ENCODE measurements at regions not wholly inside any gene's neighbourhood (a gene's known extent, or its start where the extent isn't known, plus 50 kb on each side); places are given as distances from the start of the nearest gene placed in this dataset.
A peak's percentile ranks its signal among the peaks of the same experiment; 100 is the strongest.

GRCh38 chr5:174532455-174533453 lies 191.6 kb upstream of the MSX2 start:
- peak overlapping the region; percentile 95 for H3K27ac ChIP-seq (ENCODE audit: low read length)

GRCh38 chr5:174533751-174534241 lies 190.6 kb upstream of the MSX2 start:
- POLR2A ChIA-PET, result no interaction called here
- ATAC-seq, result peak; percentile 78

More at GRCh38 chr5:174532455-174533453, 191.6 kb upstream of the MSX2 start:
- ATAC-seq, result peak; percentile 94
- no peak for TF ChIP-seq REST (IDR thresholded peaks at IDR 0.05; ENCODE audit: insufficient read depth in 1 of 2, low read depth in 2 of 2, low read length in 1 of 2)
- peak; percentile 74; the same call in 1 of the 2 replicates for TF ChIP-seq POLR2AphosphoS5 (IDR thresholded peaks at IDR 0.05; ENCODE audit: low read depth, low read length)
- in situ Hi-C loops (cut with HindIII; ENCODE audit: low pct_unique_long_range_greater_than_20kb, low sequenced_read_pairs) (no loop called here), intact Hi-C loops (cut with micrococcal nuclease; ENCODE audit: unreplicated experiment) (loop anchor here (5.0 kb wide), 1 partner anchor 190 kb away; the partner anchor contains the start of gene MSX2)
- Histone ChIP-seq H3K27me3 (ENCODE audit: control insufficient read depth, insufficient read depth, low read length) (no peaks in the 10 kb centered on the region), H3K4me3 (ENCODE audit: low read depth in 2 of 2, low read length in 2 of 2) (peak overlapping the region in 1 of 2 experiments; percentile 44; a peak in 3 of 4 replicates), H3K36me3 (ENCODE audit: control insufficient read depth, insufficient read depth, low read length) (no peaks in the 10 kb centered on the region), H3K9me3 (ENCODE audit: control insufficient read depth, insufficient read depth, low read depth, low read length) (no peaks in the 10 kb centered on the region), H3K4me1 (ENCODE audit: control insufficient read depth, insufficient read depth, low read length) (peaks cover 40% of the 10 kb centered on the region)
- CTCF ChIA-PET, result no interaction called here
- POLR2A ChIA-PET, result interaction anchor here (0.6 kb wide), 1 partner anchor 191 kb away, joined by 6 read pairs; the partner anchor contains the start of gene MSX2
- BruUV-seq (replicated peaks), result no TSS peak
- DNase-seq (ENCODE audit: low read depth, low spot score), result peak; percentile 88

GRCh38 chr5:174535669-174536068 lies 188.7 kb upstream of the MSX2 start:
- no peaks in the 10 kb centered on the region for H3K9me3 ChIP-seq (ENCODE audit: control insufficient read depth, insufficient read depth, low read depth, low read length)
- no peaks in the 10 kb centered on the region for H3K27me3 ChIP-seq (ENCODE audit: control insufficient read depth, insufficient read depth, low read length)
- H3K36me3 ChIP-seq (ENCODE audit: control insufficient read depth, insufficient read depth, low read length), result no peaks in the 10 kb centered on the region
- DNase-seq (ENCODE audit: low read depth, low spot score) (no peak), ATAC-seq (no peak)
- ChIA-PET POLR2A (no interaction called here), CTCF (no interaction called here)
- no peak overlapping the region for H3K27ac ChIP-seq (ENCODE audit: low read length)
- H3K4me1 ChIP-seq (ENCODE audit: control insufficient read depth, insufficient read depth, low read length), result peaks cover 34% of the 10 kb centered on the region
- no peak for TF ChIP-seq CTCF (IDR thresholded peaks at IDR 0.05)
- no peak for TF ChIP-seq REST (IDR thresholded peaks at IDR 0.05; ENCODE audit: insufficient read depth in 1 of 2, low read depth in 2 of 2, low read length in 1 of 2)
- no peak for TF ChIP-seq TCF7L2 (IDR thresholded peaks at IDR 0.05; ENCODE audit: low read depth, low read length)
- no peak for TF ChIP-seq SIN3A (IDR thresholded peaks at IDR 0.05; ENCODE audit: borderline replicate concordance, insufficient read depth, low read depth, low read length)
- no peak for TF ChIP-seq POLR2AphosphoS5 (IDR thresholded peaks at IDR 0.05; ENCODE audit: low read depth, low read length)
- BruUV-seq (replicated peaks), result no TSS peak
- in situ Hi-C loops (cut with HindIII; ENCODE audit: low pct_unique_long_range_greater_than_20kb, low sequenced_read_pairs) (no loop called here), intact Hi-C loops (cut with micrococcal nuclease; ENCODE audit: unreplicated experiment) (no loop called here)
- no peak overlapping the region for H3K4me3 ChIP-seq (ENCODE audit: low read depth in 2 of 2, low read length in 2 of 2)

More at GRCh38 chr5:174533751-174534241, 190.6 kb upstream of the MSX2 start:
- Histone ChIP-seq H3K36me3 (ENCODE audit: control insufficient read depth, insufficient read depth, low read length) (no peaks in the 10 kb centered on the region), H3K27ac (ENCODE audit: low read length) (peak overlapping the region; percentile 95), H3K4me3 (ENCODE audit: low read depth in 2 of 2, low read length in 2 of 2) (peak overlapping the region in 1 of 2 experiments; percentile 17; a peak in 1 of 4 replicates), H3K27me3 (ENCODE audit: control insufficient read depth, insufficient read depth, low read length) (no peaks in the 10 kb centered on the region), H3K4me1 (ENCODE audit: control insufficient read depth, insufficient read depth, low read length) (peaks cover 40% of the 10 kb centered on the region), H3K9me3 (ENCODE audit: control insufficient read depth, insufficient read depth, low read depth, low read length) (no peaks in the 10 kb centered on the region)
- peak; percentile 77 for DNase-seq (ENCODE audit: low read depth, low spot score)
- intact Hi-C loops (cut with micrococcal nuclease; ENCODE audit: unreplicated experiment) (loop anchor here (5.0 kb wide), 1 partner anchor 189 kb away; the partner anchor contains the start of gene MSX2), in situ Hi-C loops (cut with HindIII; ENCODE audit: low pct_unique_long_range_greater_than_20kb, low sequenced_read_pairs) (no loop called here)
- BruUV-seq (replicated peaks), result no TSS peak
- TF ChIP-seq TCF7L2 (IDR thresholded peaks at IDR 0.05; ENCODE audit: low read depth, low read length) (no peak), POLR2AphosphoS5 (IDR thresholded peaks at IDR 0.05; ENCODE audit: low read depth, low read length) (0 out of 2 replicates have a peak, but pooled peaks have one; percentile 36)
- CTCF ChIA-PET, result no interaction called here

Measured in Panc1 (cell line).